Activated CD8-positive, alpha-beta memory T cell treated with anti-CD3 and anti-CD28 coated beads for 1 hour (primary cell): ENCODE measurements at regions not wholly inside any gene's neighbourhood (a gene's known extent, or its start where the extent isn't known, plus 50 kb on each side); places are given as distances from the start of the nearest gene placed in this dataset.
"Not testable (repeated sequence)": the region's sequence is repeated elsewhere in the genome, so short reads cannot be mapped to it uniquely, and the experiment has no call there.

Experiments used
- DNase-seq, 2 donors: peaks; one replicate each; pipeline ENCODE4 v3.0.0-alpha.2; 2020; ENCODE audit warnings: low read depth in 1 of 2; ENCODE audit errors: extremely low read depth in 1 of 2

- no peak for DNase-seq
Observed at GRCh38 chr3:127443581-127444375, 146.8 kb downstream of the TPRA1 start.

DNA sequence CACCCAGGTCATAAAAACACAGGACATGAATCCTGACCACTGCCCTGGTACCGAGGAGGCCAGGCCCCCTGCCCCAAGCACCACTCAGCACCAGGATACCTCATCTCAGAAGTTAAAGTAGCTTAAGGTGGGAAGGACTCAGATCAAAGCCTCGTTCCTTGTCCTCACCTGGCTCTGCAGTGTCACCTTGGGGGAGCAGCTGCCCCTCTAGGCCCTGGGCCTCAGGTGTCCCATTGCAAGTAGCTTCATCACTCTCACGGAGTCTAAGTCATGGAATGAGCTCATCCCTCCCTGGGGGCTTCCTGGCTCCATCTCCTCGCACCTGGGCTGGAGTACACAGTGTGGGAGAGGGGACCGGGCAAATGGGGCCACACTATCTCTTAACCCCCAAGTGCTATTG lies 148.0 kb downstream of the TPRA1 start:
- no peak for DNase-seq

- no peak for DNase-seq
Observed at GRCh38 chr3:127441764-127442163, 148.8 kb downstream of the TPRA1 start.

DNA sequence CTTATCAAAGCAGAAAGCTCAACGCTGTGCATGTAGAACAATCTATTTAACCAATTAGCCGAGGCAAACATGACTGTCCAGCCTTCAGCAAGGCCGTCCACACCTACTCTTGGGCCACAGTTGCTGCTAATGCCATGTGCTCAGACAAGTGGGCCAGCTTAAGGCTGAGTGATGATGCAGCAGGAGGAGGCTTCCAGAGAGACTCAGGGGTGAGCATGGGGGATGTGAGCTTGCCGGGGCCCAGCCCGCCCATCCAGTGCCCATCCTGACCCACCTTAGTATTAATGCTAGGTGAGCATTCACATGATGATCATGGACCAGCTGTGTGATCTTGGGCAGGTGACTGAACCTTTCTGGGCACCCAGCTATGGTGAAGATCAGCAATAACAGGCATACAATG lies 150.1 kb downstream of the TPRA1 start:
- DNase-seq: no peak

- no peak for DNase-seq
Observed at GRCh38 chr3:127439621-127440020, 150.9 kb downstream of the TPRA1 start.

DNA sequence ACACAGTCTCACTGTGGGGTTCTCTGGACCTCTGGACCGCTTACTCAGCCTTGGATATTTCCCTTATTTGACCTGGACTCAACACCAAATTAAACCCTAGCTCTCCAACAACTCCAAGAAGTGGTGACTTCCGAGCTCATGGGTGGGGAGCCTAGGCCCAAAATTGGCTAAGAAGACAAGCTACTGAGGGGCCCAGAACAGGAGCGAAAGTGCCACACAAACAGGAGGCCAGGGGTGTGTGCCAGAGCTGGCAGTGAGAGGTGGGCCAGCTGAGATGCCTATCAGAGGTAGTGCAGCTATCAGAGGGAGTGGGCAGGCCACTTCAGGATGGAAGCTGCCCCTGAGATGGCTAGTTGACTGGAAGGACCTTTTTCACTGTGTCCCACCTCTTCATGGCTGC lies 151.1 kb upstream of the PRR20G start:
- DNase-seq: no peak

DNA sequence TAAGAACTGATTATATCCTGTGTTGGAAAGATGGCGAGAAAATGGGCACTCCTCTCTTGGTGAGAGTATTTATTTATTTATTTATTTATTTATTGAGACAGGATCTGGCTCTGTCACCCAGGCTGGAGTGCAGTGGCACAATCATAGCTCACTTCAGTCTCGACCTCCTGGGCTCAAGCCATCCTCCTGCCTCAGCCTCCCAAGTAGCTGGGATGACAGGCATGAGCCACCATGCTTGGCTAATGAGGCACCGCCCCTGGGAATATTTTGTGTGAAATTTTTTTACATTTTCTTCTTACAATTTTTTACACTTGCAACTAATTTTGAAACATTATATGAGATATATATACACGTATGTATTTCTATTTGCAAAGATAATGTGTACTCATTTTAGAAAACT lies 150.5 kb upstream of the PRR20G start:
- DNase-seq: no peak

- DNase-seq: not testable (repeated sequence)
Observed at GRCh38 chr3:127435299-127435698, 147.5 kb upstream of the PRR20G start.

GRCh38 chr3:127431066-127431465 lies 143.2 kb upstream of the PRR20G start:
- DNase-seq: no peak

GRCh38 chr3:127428344-127428997 lies 140.6 kb upstream of the PRR20G start:
- no peak for DNase-seq

DNA sequence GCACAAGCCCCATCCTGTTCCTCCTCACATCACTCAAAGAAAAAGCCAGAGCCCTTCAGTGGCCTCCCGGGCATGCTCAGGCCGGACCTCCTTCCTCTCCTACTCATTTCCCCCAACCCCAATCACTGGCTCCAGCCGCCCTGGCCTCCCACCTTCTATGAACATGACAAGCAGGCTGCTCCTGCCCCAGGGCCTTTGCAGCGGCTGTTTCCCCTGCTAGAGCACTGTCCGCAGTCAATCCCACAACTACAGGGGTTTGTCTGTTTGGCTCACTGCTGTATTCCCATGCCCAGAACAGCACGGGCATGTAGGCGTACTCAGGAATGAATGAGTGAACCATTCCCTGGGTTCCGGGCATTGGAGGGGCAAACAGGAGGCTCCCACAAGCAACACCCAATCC lies 139.8 kb upstream of the PRR20G start:
- no peak for DNase-seq

DNA sequence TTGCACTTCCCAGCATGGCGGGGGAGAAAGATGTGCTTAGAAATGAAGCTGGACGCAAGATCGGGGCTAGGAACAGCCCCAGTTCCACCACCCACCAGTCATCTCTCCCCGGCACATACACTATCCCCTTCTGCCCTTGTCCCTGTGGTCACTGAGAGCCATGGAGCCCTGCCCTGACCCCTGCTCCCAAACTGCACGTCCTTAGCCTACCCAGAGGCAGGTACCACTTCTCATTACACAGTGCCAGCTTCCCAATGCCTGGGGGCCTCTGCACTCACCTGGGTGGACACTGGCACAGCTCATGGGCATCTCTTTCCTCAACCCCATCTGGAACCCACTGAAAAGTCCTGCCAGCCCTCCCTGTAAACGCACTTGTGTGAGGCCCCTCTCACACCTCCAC lies 139.3 kb upstream of the PRR20G start:
- DNase-seq: no peak

- DNase-seq: no peak
Observed at GRCh38 chr3:127426444-127427153, 138.8 kb upstream of the PRR20G start.

GRCh38 chr3:127425505-127426443 lies 137.9 kb upstream of the PRR20G start:
- no peak for DNase-seq

DNA sequence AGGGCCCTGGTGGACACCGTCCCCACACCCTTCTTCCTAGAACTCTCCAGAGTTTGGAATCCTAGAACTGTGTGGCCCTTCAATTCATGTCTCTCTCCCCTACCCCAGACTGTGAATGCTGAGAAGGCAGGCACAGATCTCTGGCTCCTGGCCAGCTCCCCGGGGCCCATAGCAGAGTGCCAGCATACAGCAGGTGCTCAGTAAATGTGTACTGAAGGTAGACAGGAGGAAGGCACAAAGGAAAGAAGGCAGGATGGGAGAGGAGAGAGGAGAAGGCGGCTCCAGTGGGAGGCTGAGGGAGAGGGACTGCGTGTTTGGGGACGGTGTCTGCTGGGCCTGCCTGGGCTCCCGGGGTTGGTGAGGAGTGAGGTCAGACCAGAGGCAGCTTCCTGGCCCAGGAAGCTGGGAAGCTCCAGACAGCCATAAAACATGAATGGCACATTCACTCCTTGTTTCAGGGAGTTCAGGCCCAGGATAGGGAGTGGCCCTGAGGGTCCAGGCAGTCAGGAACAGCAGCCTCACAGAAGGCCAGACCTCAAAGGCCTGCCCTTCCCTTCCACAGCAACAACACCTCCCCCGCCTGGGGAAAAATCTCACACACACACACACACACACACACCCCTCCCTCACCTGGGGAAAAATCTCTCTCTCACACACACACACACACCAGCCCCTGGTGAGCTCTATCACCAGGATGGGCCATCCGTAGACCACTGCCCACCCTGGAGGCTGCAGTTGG lies 137.1 kb upstream of the PRR20G start:
- DNase-seq: no peak

- DNase-seq: no peak
Observed at GRCh38 chr3:127423856-127424765, 136.3 kb upstream of the PRR20G start.

- no peak for DNase-seq
Observed at GRCh38 chr3:127422663-127423375, 135.0 kb upstream of the PRR20G start.

GRCh38 chr3:127421943-127422662 lies 134.3 kb upstream of the PRR20G start:
- DNase-seq: no peak
